OCI-LY1 (cell line): ENCODE measurements at regions not wholly inside any gene's neighbourhood (a gene's known extent, or its start where the extent isn't known, plus 50 kb on each side); places are given as distances from the start of the nearest gene placed in this dataset.

ENCODE experiments used
- EZH2 ChIP-seq: fragments of 200-600 bp; sonication (generic), shearing (Covaris generic); IDR thresholded peaks from 2 replicates; pipeline ENCODE4 v1.8.0; 2017; ENCODE audit warnings: borderline replicate concordance, mixed run types, mild to moderate bottlenecking, antibody characterized with exemption, low read length, moderate library complexity, mixed read lengths
- TF ChIP-seq, protein P1 (sequence below): fragments of 200-600 bp; sonication (generic), shearing (Covaris generic); IDR thresholded peaks from 2 replicates; pipeline ENCODE4 v1.5.1; 2017; ENCODE audit warnings: mild to moderate bottlenecking, antibody characterized with exemption, low read length, moderate library complexity, mixed read lengths

DNA sequence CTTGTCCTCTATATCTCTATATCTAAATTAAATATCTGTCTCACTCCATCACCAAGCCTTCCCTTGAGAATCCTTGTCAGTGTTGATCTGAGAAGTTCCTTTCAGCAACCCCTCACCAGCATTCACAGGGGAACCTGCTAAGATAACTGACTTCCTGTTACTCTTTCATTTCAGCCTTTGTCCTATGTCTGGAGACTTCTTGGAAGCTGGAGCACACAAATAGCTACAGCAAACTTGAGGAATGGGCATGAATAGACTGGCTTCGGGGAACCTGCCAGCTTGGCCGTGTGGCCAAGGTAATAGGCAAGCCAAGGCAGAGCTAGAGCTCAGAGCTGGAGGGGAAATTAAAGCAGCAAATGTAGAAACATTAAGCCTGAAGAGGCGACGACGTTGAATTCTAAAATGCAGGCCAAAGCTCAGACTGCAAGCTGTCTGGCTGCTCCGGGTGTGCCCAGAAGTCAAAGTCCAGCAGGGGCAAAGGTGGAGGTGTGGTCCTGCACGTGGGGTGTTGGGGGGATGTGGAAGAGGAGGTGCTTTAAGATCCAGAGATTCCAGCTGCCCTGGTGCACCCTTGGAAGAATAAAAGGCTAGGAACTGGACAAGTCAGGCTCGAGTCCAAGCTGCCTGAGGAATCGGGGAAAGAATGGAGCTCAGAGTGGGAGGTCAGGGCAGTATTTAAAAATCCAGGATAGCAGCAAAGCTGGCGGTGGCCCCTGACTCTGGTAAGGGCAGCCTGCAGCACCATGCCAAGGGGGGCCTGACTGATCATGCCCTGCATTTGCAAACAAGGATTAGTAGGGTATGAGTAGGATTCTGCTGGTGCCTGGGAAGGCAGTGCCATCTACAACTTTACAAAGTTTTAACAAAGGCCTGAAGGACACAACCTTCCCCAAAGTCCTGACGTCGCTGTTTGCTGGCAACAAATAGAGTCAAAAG lies 185.0 kb upstream of the SGK1 start:
- TF ChIP-seq, protein P1, sequence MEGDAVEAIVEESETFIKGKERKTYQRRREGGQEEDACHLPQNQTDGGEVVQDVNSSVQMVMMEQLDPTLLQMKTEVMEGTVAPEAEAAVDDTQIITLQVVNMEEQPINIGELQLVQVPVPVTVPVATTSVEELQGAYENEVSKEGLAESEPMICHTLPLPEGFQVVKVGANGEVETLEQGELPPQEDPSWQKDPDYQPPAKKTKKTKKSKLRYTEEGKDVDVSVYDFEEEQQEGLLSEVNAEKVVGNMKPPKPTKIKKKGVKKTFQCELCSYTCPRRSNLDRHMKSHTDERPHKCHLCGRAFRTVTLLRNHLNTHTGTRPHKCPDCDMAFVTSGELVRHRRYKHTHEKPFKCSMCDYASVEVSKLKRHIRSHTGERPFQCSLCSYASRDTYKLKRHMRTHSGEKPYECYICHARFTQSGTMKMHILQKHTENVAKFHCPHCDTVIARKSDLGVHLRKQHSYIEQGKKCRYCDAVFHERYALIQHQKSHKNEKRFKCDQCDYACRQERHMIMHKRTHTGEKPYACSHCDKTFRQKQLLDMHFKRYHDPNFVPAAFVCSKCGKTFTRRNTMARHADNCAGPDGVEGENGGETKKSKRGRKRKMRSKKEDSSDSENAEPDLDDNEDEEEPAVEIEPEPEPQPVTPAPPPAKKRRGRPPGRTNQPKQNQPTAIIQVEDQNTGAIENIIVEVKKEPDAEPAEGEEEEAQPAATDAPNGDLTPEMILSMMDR, result no peak
- no peak for TF ChIP-seq EZH2
